Motor neuron (in vitro differentiated cells): ENCODE measurements at regions not wholly inside any gene's neighbourhood (a gene's known extent, or its start where the extent isn't known, plus 50 kb on each side); places are given as distances from the start of the nearest gene placed in this dataset.

Experiments used
- ATAC-seq, 8 experiments: fragments of 200-7000 bp; cut with Tn5 transposase; replicated peaks in 6 of 8; 2 replicates each; pipeline ENCODE4 v1.8.0; 2021; ENCODE audit warnings: mild to moderate bottlenecking in 8 of 8, moderate library complexity in 8 of 8
- H3K27ac ChIP-seq, 2 donors: fragments of 250-450 bp; sonication (Bioruptor Pico); 2 replicates each; pipeline ENCODE4 v1.9.0; 2021; ENCODE audit warnings: antibody characterized with exemption in 2 of 2, mild to moderate bottlenecking in 2 of 2, moderate library complexity in 1 of 2
- H3K4me1 ChIP-seq, 2 donors: fragments of 250-450 bp; sonication (Bioruptor Pico); replicated peaks in 1 of 2; 2 replicates each; pipeline ENCODE4 v1.6.1; 2021; ENCODE audit warnings: antibody characterized with exemption in 2 of 2, mild to moderate bottlenecking in 2 of 2, moderate library complexity in 1 of 2
- H3K4me3 ChIP-seq, 5 donors: fragments of 250-450 bp; sonication (Bioruptor Pico); 2 replicates each; pipeline ENCODE4 v1.9.0; 2021; ENCODE audit warnings: antibody characterized with exemption in 5 of 5, mild to moderate bottlenecking in 5 of 5, moderate library complexity in 4 of 5
- WGBS, 10 experiments: fragments of 450-650 bp; shearing (Covaris generic); methylation state at CpG; one replicate each; pipeline ENCODE4 v1.0.0; 2022; 5-methylcytosine and 5-hydroxymethylcytosine counted together
- in situ Hi-C, 9 experiments: fragments of 400-800 bp; cut with MboI; loops; one replicate each; pipeline ENCODE4 v1.15.0; 2021; ENCODE audit warnings: low sequenced_read_pairs in 9 of 9, low pct_unique_long_range_greater_than_20kb in 2 of 9; ENCODE audit not compliant: unreplicated experiment in 9 of 9

GRCh38 chr4:171025343-171025742 is 787.9 kb upstream of the GALNTL6 start:
- Histone ChIP-seq H3K4me3 (no peak overlapping the region), H3K4me1 (peaks cover 3 to 6% of the 10 kb centered on the region in 2 donors), H3K27ac (no peak overlapping the region)
- WGBS, 10 experiments = 0 to 100% (median 49%) methylated on average over 1 to 2 of the region's 2 CpGs; no CpG with 5 or more reads in 2 of the 10 experiments
- in situ Hi-C loops = no loop called here
- no peak for ATAC-seq

- no peak for ATAC-seq
- in situ Hi-C loops = no loop called here
- WGBS, 10 experiments = 33 to 98% (median 95%) methylated on average over 3 to 4 of the region's 4 CpGs; no CpG with 5 or more reads in 7 of the 10 experiments
These were observed 788.4 kb upstream of the GALNTL6 start for GRCh38 chr4:171024720-171025303.

GRCh38 chr4:171022824-171023230 is 790.4 kb upstream of the GALNTL6 start:
- Histone ChIP-seq H3K4me3 (no peak overlapping the region), H3K27ac (peak overlapping the region in 1 of 2 donors; percentile 81), H3K4me1 (peaks cover 3 to 6% of the 10 kb centered on the region in 2 donors)
- in situ Hi-C loops = no loop called here
- peak in 5 of 8 experiments; percentile 28 to 80 (median 57) for ATAC-seq
- 0 to 40% (median 20%) methylated on average over 1 to 3 of the region's 3 CpGs for WGBS, 10 experiments

More at GRCh38 chr4:171024720-171025303, 788.4 kb upstream of the GALNTL6 start:
- no peak overlapping the region for H3K27ac ChIP-seq
- H3K4me1 ChIP-seq = peaks cover 3 to 6% of the 10 kb centered on the region in 2 donors
- no peak overlapping the region for H3K4me3 ChIP-seq

- Histone ChIP-seq H3K27ac (no peak overlapping the region), H3K4me1 (peaks cover 3% of the 10 kb centered on the region in 2 donors), H3K4me3 (no peak overlapping the region)
- WGBS, 10 experiments = 0 to 60% (median 0%) methylated on average over 1 of the region's 1 CpG; no CpG with 5 or more reads in 6 of the 10 experiments
- in situ Hi-C loops = no loop called here
- ATAC-seq = peak in 5 of 8 experiments; percentile 38 to 99 (median 64)
These were observed 795.6 kb upstream of the GALNTL6 start for GRCh38 chr4:171017593-171017992.

GRCh38 chr4:171016145-171016544 is 797.1 kb upstream of the GALNTL6 start:
- WGBS, 10 experiments = 0 to 85% (median 69%) methylated on average over 1 to 2 of the region's 2 CpGs
- Histone ChIP-seq H3K4me1 (no peaks in the 10 kb centered on the region), H3K27ac (no peak overlapping the region), H3K4me3 (no peak overlapping the region)
- no peak for ATAC-seq
- in situ Hi-C loops = no loop called here

- ATAC-seq = no peak
- no peak overlapping the region for H3K4me3 ChIP-seq
- WGBS, 10 experiments = 0 to 90% (median 38%) methylated on average over 1 of the region's 1 CpG; no CpG with 5 or more reads in 1 of the 10 experiments
- no peak overlapping the region for H3K27ac ChIP-seq
- in situ Hi-C loops = no loop called here
- H3K4me1 ChIP-seq = no peaks in the 10 kb centered on the region
These were observed 797.8 kb upstream of the GALNTL6 start for GRCh38 chr4:171015441-171015840.

GRCh38 chr4:171007618-171008390 is 805.4 kb upstream of the GALNTL6 start:
- no peak overlapping the region for H3K27ac ChIP-seq
- WGBS, 10 experiments = 11 to 92% (median 60%) methylated on average over 1 to 3 of the region's 3 CpGs; no CpG with 5 or more reads in 1 of the 10 experiments
- in situ Hi-C loops = no loop called here
- H3K4me1 ChIP-seq = no peaks in the 10 kb centered on the region
- ATAC-seq = no peak
- no peak overlapping the region for H3K4me3 ChIP-seq

GRCh38 chr4:171002246-171002645 is 811.0 kb upstream of the GALNTL6 start:
- no peak overlapping the region for H3K27ac ChIP-seq
- in situ Hi-C loops = no loop called here
- no peak overlapping the region for H3K4me3 ChIP-seq
- 0 to 100% (median 71%) methylated on average over 1 of the region's 1 CpG; no CpG with 5 or more reads in 1 of the 10 experiments for WGBS, 10 experiments
- ATAC-seq = no peak
- H3K4me1 ChIP-seq = no peaks in the 10 kb centered on the region

GRCh38 chr4:170990989-170991589 is 822.1 kb upstream of the GALNTL6 start:
- H3K4me3 ChIP-seq = no peak overlapping the region
- 0 to 82% (median 28%) methylated on average over 1 to 4 of the region's 8 CpGs; no CpG with 5 or more reads in 2 of the 10 experiments for WGBS, 10 experiments
- ATAC-seq = peak in 6 of 8 experiments; percentile 27 to 85 (median 48)
- no peak overlapping the region for H3K27ac ChIP-seq
- H3K4me1 ChIP-seq = peaks cover 0 to 3% of the 10 kb centered on the region in 2 donors
- in situ Hi-C loops = no loop called here

- WGBS, 10 experiments = 0 to 100% (median 88%) methylated on average over 1 of the region's 1 CpG; no CpG with 5 or more reads in 1 of the 10 experiments
- no peak overlapping the region for H3K4me3 ChIP-seq
- in situ Hi-C loops = no loop called here
- no peak for ATAC-seq
- no peaks in the 10 kb centered on the region for H3K4me1 ChIP-seq
- H3K27ac ChIP-seq = no peak overlapping the region
These were observed 824.8 kb upstream of the GALNTL6 start for GRCh38 chr4:170988446-170988845.

- Histone ChIP-seq H3K4me1 (no peaks in the 10 kb centered on the region), H3K4me3 (no peak overlapping the region), H3K27ac (no peak overlapping the region)
- no peak for ATAC-seq
- in situ Hi-C loops = no loop called here
- WGBS, 10 experiments = 0 to 88% (median 76%) methylated on average over 1 to 6 of the region's 6 CpGs; no CpG with 5 or more reads in 2 of the 10 experiments
These were observed 833.5 kb upstream of the GALNTL6 start for GRCh38 chr4:170979736-170980135.

GRCh38 chr4:170978990-170979389 is 834.2 kb upstream of the GALNTL6 start:
- in situ Hi-C loops = no loop called here
- Histone ChIP-seq H3K27ac (no peak overlapping the region), H3K4me3 (no peak overlapping the region), H3K4me1 (no peaks in the 10 kb centered on the region)
- 0 to 93% (median 87%) methylated on average over 1 to 4 of the region's 6 CpGs; no CpG with 5 or more reads in 3 of the 10 experiments for WGBS, 10 experiments
- no peak for ATAC-seq

- in situ Hi-C loops = no loop called here
- H3K4me1 ChIP-seq = no peaks in the 10 kb centered on the region
- H3K4me3 ChIP-seq = no peak overlapping the region
- 3 to 100% (median 80%) methylated on average over 3 of the region's 3 CpGs; no CpG with 5 or more reads in 4 of the 10 experiments for WGBS, 10 experiments
- no peak for ATAC-seq
- H3K27ac ChIP-seq = no peak overlapping the region
These were observed 859.3 kb upstream of the AADAT start for GRCh38 chr4:170949084-170949483.
